ENCODE measurements at regions not wholly inside any gene's neighbourhood (a gene's known extent, or its start where the extent isn't known, plus 50 kb on each side); places are given as distances from the start of the nearest gene placed in this dataset.

DNA sequence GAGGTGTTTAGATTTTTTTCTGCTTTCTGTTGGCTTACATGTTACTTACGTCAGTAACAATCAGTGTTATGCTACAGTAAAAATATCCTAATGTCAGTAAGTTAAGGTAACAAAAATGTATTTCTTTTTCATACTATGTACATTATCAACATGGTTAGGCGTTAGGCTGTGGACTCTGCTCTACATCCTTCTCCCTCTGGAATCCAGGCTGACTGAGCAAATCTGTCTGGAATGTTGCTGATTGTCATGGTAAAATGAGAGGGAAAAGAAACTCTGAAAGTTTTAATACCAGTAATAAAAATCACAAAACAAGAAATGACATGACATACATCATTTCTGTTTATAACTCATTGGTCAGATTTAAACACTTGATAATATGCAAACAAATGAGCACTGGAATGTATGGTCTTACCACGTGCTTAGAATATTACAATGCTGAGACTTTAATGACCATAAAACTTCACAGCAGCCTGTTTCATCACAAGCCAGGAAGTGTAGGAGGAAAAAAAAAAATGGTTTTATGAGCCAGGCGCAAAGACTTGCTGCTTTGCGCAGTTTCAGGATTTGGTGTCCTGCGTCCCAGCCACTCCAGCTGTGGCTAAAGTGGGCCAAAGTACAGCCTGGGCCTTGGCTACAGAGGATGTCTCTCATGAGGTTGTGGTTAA lies 252.4 kb downstream of the FSIP2 start:
- H3K27ac ChIP-seq: no peak overlapping the region
- TF ChIP-seq, protein P1, sequence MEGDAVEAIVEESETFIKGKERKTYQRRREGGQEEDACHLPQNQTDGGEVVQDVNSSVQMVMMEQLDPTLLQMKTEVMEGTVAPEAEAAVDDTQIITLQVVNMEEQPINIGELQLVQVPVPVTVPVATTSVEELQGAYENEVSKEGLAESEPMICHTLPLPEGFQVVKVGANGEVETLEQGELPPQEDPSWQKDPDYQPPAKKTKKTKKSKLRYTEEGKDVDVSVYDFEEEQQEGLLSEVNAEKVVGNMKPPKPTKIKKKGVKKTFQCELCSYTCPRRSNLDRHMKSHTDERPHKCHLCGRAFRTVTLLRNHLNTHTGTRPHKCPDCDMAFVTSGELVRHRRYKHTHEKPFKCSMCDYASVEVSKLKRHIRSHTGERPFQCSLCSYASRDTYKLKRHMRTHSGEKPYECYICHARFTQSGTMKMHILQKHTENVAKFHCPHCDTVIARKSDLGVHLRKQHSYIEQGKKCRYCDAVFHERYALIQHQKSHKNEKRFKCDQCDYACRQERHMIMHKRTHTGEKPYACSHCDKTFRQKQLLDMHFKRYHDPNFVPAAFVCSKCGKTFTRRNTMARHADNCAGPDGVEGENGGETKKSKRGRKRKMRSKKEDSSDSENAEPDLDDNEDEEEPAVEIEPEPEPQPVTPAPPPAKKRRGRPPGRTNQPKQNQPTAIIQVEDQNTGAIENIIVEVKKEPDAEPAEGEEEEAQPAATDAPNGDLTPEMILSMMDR (conservative IDR thresholded peaks at IDR 0.05): no peak
- TF ChIP-seq ZFX (IDR thresholded peaks at IDR 0.05): no peak

DNA sequence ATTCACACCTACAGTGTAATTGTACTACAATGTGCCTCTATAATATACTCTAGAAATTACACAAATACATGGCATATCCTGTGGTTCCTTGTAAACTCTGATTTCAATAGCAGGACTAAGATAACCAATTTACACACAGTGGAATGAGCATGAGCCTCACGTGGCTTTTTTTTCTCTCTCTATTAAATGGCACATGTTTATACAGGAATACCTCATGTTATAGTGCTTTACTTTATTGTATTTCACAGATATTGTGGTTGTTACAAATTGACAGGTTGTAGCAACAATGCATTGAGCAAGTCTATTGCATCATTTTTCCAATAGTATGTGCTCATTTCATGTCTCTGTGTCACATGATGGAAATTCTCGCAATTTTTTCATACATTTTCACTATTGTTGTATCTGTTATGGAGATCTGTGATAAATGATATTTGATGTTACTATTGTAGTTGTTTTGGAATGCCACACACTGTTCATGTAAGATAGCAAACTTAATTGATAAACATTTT lies 260.0 kb downstream of the FSIP2 start:
- TF ChIP-seq, protein P1 (conservative IDR thresholded peaks at IDR 0.05): no peak
- no peak for TF ChIP-seq ZFX (IDR thresholded peaks at IDR 0.05)
- no peak overlapping the region for H3K27ac ChIP-seq

DNA sequence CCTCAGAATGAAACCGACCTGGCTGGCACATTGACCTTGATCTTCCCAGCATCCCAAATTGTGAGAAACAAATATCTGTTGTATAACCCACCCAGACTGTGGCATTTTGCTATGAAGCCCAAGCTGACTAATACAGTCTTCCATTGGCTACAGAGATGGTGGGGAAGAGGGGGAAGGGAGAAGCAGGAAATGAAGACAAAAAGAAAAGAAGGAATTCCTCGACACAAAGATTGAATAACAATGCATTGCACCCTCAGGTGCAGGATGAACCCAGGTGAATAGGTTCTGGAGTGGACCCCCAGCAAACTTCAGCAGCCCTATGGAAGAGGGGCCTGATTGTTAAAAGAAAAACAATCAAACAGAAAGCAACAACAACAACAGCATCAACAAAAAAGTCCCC lies 270.7 kb downstream of the FSIP2 start:
- TF ChIP-seq, protein P1 (conservative IDR thresholded peaks at IDR 0.05): no peak
- TF ChIP-seq ZFX (IDR thresholded peaks at IDR 0.05): no peak
- no peak overlapping the region for H3K27ac ChIP-seq

DNA sequence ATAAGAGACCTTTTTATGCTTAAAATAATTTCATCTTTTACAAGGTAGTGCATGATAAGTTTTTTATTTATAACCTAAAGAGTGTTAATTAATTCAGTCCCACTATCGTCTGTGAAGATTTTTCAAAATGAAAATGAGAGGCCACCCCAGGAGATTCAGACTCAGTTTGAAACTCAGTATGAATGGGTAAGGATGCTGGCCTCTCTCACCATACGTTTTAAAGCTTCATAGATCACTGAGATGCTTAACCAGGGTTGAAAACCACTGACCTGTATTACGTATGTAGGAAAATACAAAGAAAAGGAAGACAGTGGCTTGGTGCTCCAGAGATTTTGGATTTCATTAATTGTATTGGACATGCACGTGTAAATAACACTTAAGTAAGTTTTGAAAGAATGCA lies 278.7 kb downstream of the FSIP2 start:
- no peak overlapping the region for H3K27ac ChIP-seq
- no peak for TF ChIP-seq ZFX (IDR thresholded peaks at IDR 0.05)

DNA sequence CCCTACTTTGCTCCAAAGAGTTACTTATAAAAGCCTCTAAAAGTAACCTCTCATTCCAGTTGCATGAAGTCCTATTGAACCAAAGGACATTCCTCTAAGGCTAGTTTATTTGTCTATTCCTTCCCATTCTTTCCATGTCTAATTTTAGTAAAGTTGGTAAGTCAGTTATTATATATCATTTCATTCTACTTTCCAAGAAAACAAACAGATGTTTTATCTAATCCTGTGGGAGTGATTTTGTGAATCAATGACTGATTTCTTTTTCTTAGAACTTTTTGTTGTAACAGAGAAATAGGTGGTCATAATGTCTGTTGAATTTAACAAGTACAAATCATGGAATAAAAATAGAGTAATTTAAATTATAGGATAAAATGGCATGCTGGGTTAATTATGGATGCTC lies 286.3 kb downstream of the FSIP2 start:
- H3K27ac ChIP-seq: no peak overlapping the region
- TF ChIP-seq, protein P1 (conservative IDR thresholded peaks at IDR 0.05): no peak
- no peak for TF ChIP-seq ZFX (IDR thresholded peaks at IDR 0.05)

DNA sequence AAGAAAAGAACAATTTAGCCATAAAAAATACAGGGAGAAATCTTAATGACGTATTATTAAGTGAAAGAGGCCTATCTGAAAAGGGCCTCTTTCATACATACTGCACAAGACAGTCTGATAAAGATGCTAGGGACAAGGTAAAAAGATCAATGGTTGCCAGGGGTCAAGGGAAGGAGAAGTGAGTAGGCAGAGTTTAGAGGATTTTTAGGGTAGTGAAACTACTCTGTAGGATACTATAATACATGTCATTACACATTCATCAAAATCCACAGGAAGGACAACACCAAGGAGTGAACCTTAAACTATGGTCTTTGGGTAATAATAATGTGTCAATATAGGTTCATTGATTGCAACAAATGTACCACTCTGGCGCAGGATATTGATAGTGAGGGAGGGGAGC lies 289.3 kb downstream of the FSIP2 start:
- no peak overlapping the region for H3K27ac ChIP-seq
- TF ChIP-seq, protein P1 (conservative IDR thresholded peaks at IDR 0.05): no peak
- no peak for TF ChIP-seq ZFX (IDR thresholded peaks at IDR 0.05)

DNA sequence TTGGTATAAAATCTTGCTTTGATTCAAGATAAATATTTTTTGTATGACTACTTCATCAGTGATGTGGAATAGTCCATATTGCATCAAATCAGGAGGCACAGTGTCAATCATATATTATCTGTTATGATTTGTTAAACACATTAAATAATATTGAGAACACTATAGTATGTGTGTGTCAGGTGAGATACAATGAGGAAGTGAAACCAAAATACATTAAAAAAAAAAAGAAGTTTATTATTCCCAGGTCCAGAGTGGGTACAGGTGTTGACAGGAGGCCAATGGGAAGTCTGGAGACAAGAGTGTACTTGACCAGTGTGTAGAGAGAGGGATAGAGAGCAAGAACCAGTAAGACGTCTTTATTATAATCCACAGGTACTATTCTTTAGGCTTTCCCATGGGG lies 292.6 kb downstream of the FSIP2 start:
- H3K27ac ChIP-seq: no peak overlapping the region
- TF ChIP-seq, protein P1 (conservative IDR thresholded peaks at IDR 0.05): no peak
- no peak for TF ChIP-seq ZFX (IDR thresholded peaks at IDR 0.05)
